GM21423 (cell line): ENCODE measurements at regions not wholly inside any gene's neighbourhood (a gene's known extent, or its start where the extent isn't known, plus 50 kb on each side); places are given as distances from the start of the nearest gene placed in this dataset.

Experiments
- ATAC-seq: cut with Tn5 transposase; IDR thresholded peaks from one replicate; pipeline ENCODE4 v1.9.1; 2021; ENCODE audit warnings: mild to moderate bottlenecking, moderate library complexity; ENCODE audit not compliant: unreplicated experiment

- ATAC-seq: no peak
Measured at GRCh38 chr14:98536256-98536655, 735.7 kb downstream of the BCL11B start.

- no peak for ATAC-seq
Measured at GRCh38 chr14:98542316-98542715, 729.7 kb downstream of the BCL11B start.

- ATAC-seq: no peak
Measured at GRCh38 chr14:98543074-98543473, 728.9 kb downstream of the BCL11B start.

- no peak for ATAC-seq
Measured at GRCh38 chr14:98544174-98544573, 727.8 kb downstream of the BCL11B start.

- no peak for ATAC-seq
Measured at GRCh38 chr14:98545181-98545580, 726.8 kb downstream of the BCL11B start.

DNA sequence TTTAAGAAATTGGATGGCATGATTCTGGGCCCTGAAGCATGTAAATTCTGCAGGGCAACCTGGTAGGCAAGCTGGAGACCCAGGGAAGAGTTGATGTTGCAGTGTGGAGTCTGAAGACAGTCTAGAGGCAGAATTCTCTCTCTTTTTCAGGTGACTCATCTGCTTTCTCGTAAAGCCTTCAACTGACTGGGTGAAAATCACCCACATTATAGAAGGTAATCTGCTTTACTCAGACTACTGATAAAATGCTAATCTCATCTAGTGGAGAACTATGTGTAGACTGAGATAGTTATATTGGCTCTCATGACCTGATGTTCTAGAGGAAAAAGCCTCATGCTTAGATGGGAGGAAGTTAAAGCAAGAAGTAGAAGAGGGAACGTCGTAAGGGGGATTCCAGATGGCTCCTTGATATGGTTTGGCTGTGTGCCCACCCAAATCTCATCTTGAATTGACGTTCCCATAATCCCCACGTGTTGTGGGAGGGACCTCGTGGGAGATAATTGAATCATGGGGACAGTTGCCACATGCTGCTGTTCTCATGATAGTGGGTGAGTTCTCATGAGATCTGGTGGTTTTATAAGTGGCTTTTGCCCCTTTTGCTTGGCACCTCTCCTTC lies 723.8 kb downstream of the BCL11B start:
- ATAC-seq: no peak

DNA sequence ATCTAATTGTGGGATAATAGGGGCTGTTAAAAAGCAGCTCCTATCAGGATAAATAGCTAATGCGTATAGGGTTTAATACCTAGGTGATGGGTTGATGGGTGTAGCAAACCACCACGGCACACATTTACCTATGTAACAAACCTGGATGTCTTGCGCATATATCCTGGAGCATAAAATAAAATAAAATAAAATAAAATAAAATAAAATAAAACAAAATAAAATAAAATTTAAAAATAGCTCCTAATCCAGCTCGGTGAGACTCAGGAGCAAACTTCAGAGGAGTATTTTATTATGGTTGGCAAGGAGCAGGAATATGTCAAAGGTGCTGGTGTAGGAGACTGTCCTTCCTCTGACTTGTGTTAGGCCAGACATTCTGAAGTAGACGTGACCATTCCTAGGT lies 721.0 kb downstream of the BCL11B start:
- no peak for ATAC-seq

DNA sequence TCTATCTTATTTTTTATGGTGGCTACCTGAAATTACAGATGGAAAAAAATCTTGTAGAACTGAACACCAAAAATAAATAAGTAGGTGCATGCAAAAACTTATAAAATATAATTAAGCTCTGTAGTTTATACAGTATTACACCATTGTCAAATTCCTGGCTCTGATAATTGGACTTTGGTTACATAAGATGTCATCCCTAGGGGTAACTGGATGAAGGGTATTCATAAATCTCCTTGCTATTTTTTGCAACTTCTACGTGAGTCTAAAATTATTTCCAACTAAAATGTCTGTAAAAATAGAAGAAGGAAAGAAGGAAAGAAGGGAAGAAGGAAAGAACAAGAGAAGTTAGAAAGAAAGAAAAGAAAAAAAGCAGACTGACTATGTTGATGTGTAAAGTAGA lies 716.6 kb downstream of the BCL11B start:
- ATAC-seq: no peak

DNA sequence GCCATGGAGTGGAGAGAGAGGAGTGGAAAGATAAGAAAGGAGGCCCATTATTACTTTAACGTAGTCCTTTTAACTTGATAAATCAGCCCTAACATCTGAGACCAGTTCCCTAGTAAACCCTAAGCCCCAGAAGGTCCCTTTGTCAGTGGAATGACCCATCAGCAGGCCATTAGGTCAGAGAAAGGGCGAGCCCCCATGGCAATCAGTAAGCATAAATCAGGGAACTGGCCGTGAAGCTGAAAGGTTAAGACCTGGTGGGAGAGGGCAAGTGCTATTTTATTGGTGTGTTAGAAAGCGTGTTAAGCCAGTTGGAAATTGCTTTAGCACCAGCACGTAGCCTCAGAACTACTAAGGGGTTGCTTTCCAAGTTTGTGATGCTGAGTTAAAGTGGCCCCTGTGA lies 708.0 kb downstream of the BCL11B start:
- no peak for ATAC-seq

- ATAC-seq: no peak
Measured at GRCh38 chr14:98564541-98564940, 707.5 kb downstream of the BCL11B start.

DNA sequence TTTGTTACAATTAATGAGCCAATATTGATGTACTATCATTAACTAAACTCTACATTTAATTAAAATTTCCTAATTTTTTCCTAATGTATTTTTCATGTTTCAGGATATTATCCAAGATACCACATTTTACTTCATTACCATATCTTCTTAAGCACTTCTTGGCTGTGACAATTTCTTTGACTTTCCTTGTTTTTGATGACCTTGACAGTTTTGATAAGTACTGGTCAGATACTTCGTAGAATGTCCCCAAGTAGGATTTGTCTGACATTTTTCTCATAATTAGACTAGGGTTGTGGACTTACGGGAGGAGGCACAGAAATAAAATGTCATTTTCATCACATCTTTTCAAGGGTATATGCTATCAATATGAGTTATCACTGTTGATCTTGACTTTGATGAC lies 700.9 kb downstream of the BCL11B start:
- no peak for ATAC-seq

GRCh38 chr14:98573082-98573481 lies 698.9 kb downstream of the BCL11B start:
- ATAC-seq: no peak

DNA sequence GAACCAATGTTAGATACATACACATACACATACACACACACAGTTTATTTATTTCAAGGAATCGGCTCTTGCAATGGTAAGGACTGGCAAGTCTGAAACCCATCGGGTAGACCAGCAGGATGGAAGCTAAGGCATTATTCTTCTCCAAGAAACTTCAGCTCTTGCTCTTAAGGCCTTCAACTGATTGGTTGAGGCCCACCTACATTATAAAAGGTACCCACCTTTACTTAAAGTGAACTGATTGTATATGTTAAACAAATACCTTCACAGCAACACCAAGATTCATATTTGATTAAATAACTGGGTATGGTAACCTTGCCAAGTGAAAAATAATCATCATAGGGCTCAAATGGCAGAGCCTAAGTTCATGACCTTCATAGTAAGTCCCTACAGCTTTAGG lies 695.5 kb downstream of the BCL11B start:
- ATAC-seq: no peak

DNA sequence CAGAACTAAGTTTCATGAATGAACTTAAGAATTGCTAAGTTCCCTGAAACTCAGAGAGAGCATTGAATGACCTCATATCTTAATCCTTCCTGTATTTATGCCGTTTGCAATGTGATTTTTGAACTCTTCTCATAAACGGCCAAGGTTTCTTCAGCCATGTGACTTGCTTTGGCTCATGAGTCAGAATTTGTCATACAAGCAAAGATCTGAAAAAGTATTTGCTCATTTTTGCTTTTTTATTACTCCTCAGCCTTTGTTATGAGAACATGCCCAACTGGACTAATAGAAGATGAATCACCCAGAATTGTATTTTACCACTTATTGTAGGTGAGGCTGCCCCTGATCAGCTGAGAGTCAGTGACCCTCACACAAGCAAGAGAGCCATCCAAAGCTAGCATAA lies 693.8 kb downstream of the BCL11B start:
- no peak for ATAC-seq

DNA sequence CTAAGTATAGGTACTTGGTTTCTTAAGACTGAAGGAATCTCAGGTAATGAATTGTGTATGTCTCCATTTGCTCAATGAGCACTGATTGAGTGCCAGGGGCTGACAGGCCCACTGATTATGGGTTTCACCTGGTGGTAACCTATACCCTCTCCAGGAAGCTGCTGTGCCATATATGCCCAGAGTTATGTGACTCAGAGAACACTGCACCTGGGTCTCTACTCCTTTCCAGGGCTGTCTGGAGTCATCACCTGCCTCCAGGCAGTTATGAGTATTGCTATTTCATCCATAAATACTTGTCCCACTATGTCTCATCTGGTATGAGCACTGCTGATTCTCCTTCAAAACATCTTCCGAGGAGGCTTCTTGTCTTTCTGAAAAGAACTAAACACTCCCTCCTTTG lies 692.9 kb downstream of the BCL11B start:
- ATAC-seq: no peak

- ATAC-seq: no peak
Measured at GRCh38 chr14:98580131-98580678, 691.8 kb downstream of the BCL11B start.

DNA sequence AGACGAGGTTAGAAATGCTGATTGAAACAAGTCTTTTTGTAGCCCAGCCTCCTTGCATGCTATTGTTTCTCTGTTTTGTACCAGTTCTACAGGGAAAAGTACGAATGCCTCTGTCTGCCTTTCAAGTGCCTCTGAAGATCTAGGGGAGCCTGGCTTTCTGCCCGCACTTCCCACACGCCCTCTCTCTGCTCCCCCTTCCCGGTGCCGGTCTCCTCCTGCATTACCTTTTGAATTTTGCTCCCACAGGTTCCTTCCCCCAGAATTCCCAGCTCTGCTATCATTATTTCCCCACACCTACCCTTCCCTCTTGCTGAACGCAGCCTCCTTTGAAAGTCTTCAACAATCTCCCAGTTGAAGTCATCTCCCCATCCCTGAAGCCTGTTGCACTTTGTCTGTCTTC lies 689.7 kb downstream of the BCL11B start:
- no peak for ATAC-seq

DNA sequence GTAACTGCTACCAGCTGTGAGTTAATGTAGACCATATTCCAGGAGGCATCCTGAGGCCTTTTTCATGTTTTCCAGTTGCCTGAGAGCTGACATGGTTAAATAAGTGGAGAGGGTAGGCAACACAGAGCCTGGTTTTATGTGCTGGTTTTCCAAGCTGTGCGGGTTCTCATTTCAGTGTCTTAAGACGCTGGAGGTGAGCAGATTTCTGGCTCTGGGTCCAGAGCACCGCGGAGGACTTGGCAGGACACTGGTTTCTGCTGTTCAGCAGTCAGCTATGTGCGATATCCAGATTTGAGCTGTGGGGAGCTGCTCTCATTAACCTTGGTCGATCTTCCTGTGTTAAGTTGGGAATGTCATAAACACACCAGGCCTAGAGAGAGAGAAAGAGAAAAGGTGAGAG lies 680.8 kb downstream of the BCL11B start:
- ATAC-seq: no peak

- ATAC-seq: no peak
Measured at GRCh38 chr14:98592611-98593170, 679.3 kb downstream of the BCL11B start.

GRCh38 chr14:98593361-98593761 lies 678.6 kb downstream of the BCL11B start:
- ATAC-seq: no peak

GRCh38 chr14:98594156-98594555 lies 677.8 kb downstream of the BCL11B start:
- ATAC-seq: no peak

- ATAC-seq: no peak
Measured at GRCh38 chr14:98598576-98598975, 673.4 kb downstream of the BCL11B start.

GRCh38 chr14:98599082-98599481 lies 672.9 kb downstream of the BCL11B start:
- no peak for ATAC-seq
